Astrocyte of the cerebellum (primary cell): ENCODE measurements at regions not wholly inside any gene's neighbourhood (a gene's known extent, or its start where the extent isn't known, plus 50 kb on each side); places are given as distances from the start of the nearest gene placed in this dataset.

Experiments
- DNase-seq: peaks from one replicate; pipeline ENCODE4 v3.0.0-alpha.2; 2011; ENCODE audit warnings: low read depth
- H3K4me3 ChIP-seq: 2 replicates; pipeline ENCODE4 v1.5.1; 2011; ENCODE audit warnings: mild to moderate bottlenecking, low read depth, low read length, moderate library complexity
- CTCF ChIP-seq: IDR thresholded peaks from 2 replicates; pipeline ENCODE4 v1.5.1; 2012; ENCODE audit warnings: low read length, low read depth, moderate library complexity, mild to moderate bottlenecking; ENCODE audit errors: missing control alignments
- in situ Hi-C: cut with HindIII; loops from 2 replicates; pipeline ENCODE4 v1.10.0; 2017; ENCODE audit warnings: low sequenced_read_pairs

- in situ Hi-C loops: no loop called here
- no peak overlapping the region for H3K4me3 ChIP-seq
- no peak for TF ChIP-seq CTCF
- no peak for DNase-seq
Measured at GRCh38 chr1:2931724-2932401, 89.4 kb upstream of the ACTRT2 start.

GRCh38 chr1:2932671-2933350, 88.5 kb upstream of the ACTRT2 start:
- DNase-seq: no peak
- TF ChIP-seq CTCF: no peak
- H3K4me3 ChIP-seq: no peak overlapping the region
- in situ Hi-C loops: no loop called here

DNA sequence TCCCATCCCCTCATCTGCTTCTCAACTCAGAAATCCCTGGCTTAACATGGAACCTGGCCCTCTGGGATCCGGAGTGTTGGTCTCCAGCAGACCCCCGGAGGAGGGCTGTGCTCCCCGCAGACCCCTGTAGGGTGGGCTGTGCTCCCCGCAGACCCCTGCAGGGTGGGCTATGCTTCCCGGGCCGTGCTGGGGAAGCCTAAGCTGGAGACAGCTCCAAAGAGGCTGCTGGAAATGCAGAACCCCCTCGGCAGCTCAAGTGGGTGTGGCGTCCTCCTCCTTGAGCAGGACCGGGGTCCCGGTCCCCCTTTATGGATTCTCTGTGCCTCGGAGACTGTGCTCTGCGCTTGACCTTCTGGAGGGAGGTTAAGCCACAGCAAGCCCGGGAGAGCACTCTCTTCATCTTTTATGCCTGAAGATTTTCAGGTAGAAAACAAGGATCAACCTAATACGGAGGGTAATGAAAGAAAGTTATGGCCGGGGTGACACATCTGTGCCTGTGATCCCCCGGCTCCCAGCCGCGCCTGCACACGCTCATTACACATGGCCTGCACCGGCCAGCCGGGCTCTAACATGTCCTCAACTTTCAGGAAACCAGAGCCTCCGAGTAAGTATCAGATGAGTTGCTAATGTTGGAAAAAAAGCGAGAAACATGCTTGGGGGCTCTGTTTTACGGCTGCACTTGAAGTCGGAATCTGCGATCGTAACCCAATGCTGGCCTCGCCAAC, 87.7 kb upstream of the ACTRT2 start:
- no peak for TF ChIP-seq CTCF
- in situ Hi-C loops: no loop called here
- no peak for DNase-seq
- H3K4me3 ChIP-seq: no peak overlapping the region

- H3K4me3 ChIP-seq: no peak overlapping the region
- no peak for TF ChIP-seq CTCF
- DNase-seq: no peak
- in situ Hi-C loops: no loop called here
Measured at GRCh38 chr1:2934156-2934540, 87.1 kb upstream of the ACTRT2 start.

GRCh38 chr1:2934642-2935081, 86.6 kb upstream of the ACTRT2 start:
- in situ Hi-C loops: no loop called here
- TF ChIP-seq CTCF: no peak
- H3K4me3 ChIP-seq: no peak overlapping the region
- no peak for DNase-seq

GRCh38 chr1:2935184-2935583, 86.1 kb upstream of the ACTRT2 start:
- in situ Hi-C loops: no loop called here
- no peak for DNase-seq
- no peak overlapping the region for H3K4me3 ChIP-seq
- no peak for TF ChIP-seq CTCF
